Stomach (tissue), 4 donors: ENCODE measurements at regions not wholly inside any gene's neighbourhood (a gene's known extent, or its start where the extent isn't known, plus 50 kb on each side); places are given as distances from the start of the nearest gene placed in this dataset.

Experiments used
- EP300 ChIP-seq: sonication (generic); formaldehyde crosslinking; IDR thresholded peaks from one replicate; pipeline ENCODE4 v1.6.1; 2017; ENCODE audit warnings: antibody characterized with exemption
- POLR2AphosphoS5 ChIP-seq, 3 donors: sonication (generic); formaldehyde crosslinking; IDR thresholded peaks; one replicate each; pipeline ENCODE4 v1.6.1; 2016; ENCODE audit warnings: antibody characterized with exemption in 3 of 3

GRCh38 chr5:109496112-109496511 is 86.3 kb upstream of the PJA2 start:
- TF ChIP-seq POLR2AphosphoS5 (IDR thresholded peaks at IDR 0.05) (no peak), EP300 (no peak)
